ENCODE measurements at regions not wholly inside any gene's neighbourhood (a gene's known extent, or its start where the extent isn't known, plus 50 kb on each side); places are given as distances from the start of the nearest gene placed in this dataset.
"Not testable (repeated sequence)": the region's sequence is repeated elsewhere in the genome, so short reads cannot be mapped to it uniquely, and the experiment has no call there.

DNA sequence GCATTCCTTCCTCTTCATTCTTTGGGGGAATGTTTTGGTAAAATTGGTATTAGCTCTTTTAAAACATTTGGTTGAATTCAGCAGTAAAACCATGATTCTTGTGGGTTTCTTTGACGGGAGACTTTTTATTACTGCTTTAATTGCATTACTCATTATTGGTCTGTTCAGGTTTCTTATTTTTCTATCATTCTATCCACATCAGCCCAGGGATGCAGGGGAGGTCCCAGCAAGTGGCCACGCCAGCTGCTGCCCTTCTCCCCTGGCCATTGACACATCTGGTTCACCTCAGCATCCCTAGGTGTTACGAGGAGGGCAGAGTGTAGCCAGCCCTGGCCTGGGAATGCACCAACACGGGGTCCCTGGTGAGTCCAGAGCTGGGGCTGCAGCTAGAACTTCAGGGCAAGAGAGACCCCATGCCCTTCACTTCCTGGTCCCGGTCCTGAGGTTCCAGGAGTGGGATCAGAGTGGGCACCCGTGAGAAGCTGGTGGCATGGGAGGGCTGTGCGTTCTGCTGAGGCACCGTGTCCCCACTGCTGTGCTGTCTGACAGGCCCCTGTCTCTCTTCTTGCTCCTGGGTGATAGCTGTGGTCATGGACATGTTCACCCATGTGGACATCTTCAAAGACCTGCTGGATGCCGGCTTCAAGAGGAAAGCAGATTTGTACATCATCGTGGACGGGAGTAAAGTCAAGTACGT is 72.1 kb upstream of the THOC3 start:
- CTCF ChIA-PET; H3K27me3 ChIP-seq (ENCODE audit: control insufficient read depth, insufficient read depth, low read length); POLR2A ChIA-PET; H3K9me3 ChIP-seq (ENCODE audit: control insufficient read depth, insufficient read depth, low read length); H3K4me3 ChIP-seq (ENCODE audit: low read depth, low read length); DNase-seq (ENCODE audit: low read depth, low spot score); H3K27ac ChIP-seq (ENCODE audit: low read depth, low read length): not testable (repeated sequence)

GRCh38 chr5:176041248-176041994 is 73.3 kb upstream of the THOC3 start:
- H3K27ac ChIP-seq (ENCODE audit: low read depth, low read length); POLR2A ChIA-PET; H3K27me3 ChIP-seq (ENCODE audit: control insufficient read depth, insufficient read depth, low read length); H3K9me3 ChIP-seq (ENCODE audit: control insufficient read depth, insufficient read depth, low read length); CTCF ChIA-PET; DNase-seq (ENCODE audit: low read depth, low spot score); H3K4me3 ChIP-seq (ENCODE audit: low read depth, low read length): not testable (repeated sequence)

- CTCF ChIA-PET; H3K27ac ChIP-seq (ENCODE audit: low read depth, low read length): not testable (repeated sequence)
Observed at GRCh38 chr5:176042020-176042658, 74.0 kb upstream of the THOC3 start.

DNA sequence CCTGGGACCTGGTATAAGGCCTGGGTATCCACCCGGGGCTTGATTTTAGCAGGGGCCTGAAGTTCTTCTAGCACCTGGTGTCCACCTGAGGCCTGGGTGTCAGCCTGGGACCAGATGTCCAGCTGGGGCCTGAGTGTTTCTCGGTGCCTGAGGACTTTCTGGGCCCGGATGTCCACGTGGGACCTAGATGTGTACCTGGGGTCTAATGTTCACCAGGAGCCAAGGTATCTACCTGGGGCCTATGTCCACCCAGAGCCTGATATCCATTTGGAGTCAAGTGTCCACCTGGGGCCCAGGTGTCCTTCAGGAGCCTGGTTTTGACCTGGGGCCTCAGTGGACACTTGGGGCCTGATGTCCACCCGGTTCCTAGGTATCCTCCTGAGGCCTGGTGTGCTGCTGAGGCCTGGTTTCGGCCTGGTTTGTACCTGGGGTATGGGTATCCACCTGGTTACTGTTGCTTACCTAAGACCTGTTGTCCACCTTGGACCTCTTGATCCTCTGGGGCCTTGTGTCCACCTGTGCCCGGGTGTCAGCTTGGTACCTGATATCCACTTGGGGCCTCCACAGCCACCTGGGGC is 75.2 kb upstream of the THOC3 start:
- H3K27me3 ChIP-seq (ENCODE audit: control insufficient read depth, insufficient read depth, low read length); H3K4me3 ChIP-seq (ENCODE audit: low read depth, low read length); DNase-seq (ENCODE audit: low read depth, low spot score); H3K9me3 ChIP-seq (ENCODE audit: control insufficient read depth, insufficient read depth, low read length); H3K27ac ChIP-seq (ENCODE audit: low read depth, low read length); POLR2A ChIA-PET; CTCF ChIA-PET: not testable (repeated sequence)

More at GRCh38 chr5:176042020-176042658, 74.0 kb upstream of the THOC3 start:
- POLR2A ChIA-PET; H3K9me3 ChIP-seq (ENCODE audit: control insufficient read depth, insufficient read depth, low read length); H3K4me3 ChIP-seq (ENCODE audit: low read depth, low read length); DNase-seq (ENCODE audit: low read depth, low spot score); H3K27me3 ChIP-seq (ENCODE audit: control insufficient read depth, insufficient read depth, low read length): not testable (repeated sequence)

DNA sequence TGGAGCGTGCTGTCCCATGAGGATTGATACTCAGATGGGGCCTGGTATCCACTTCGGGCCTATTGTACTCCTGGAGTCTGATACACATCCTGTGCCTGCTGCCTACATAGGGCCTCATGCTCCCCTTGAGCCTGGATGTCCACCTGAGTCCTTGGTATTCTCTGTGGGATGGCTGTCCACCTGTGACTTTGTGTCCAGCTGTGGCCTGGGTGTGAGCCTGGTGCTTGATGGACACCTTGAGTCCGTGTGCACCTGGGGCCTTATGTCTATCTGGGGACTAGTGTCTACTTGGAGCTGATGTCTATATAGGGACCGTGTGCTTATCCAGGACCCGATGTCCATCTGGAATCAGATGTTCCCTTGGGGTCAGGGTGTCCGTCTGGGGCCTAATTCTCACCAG is 75.9 kb upstream of the THOC3 start:
- CTCF ChIA-PET; POLR2A ChIA-PET; H3K27me3 ChIP-seq (ENCODE audit: control insufficient read depth, insufficient read depth, low read length); DNase-seq (ENCODE audit: low read depth, low spot score); H3K27ac ChIP-seq (ENCODE audit: low read depth, low read length); H3K4me3 ChIP-seq (ENCODE audit: low read depth, low read length); H3K9me3 ChIP-seq (ENCODE audit: control insufficient read depth, insufficient read depth, low read length): not testable (repeated sequence)

DNA sequence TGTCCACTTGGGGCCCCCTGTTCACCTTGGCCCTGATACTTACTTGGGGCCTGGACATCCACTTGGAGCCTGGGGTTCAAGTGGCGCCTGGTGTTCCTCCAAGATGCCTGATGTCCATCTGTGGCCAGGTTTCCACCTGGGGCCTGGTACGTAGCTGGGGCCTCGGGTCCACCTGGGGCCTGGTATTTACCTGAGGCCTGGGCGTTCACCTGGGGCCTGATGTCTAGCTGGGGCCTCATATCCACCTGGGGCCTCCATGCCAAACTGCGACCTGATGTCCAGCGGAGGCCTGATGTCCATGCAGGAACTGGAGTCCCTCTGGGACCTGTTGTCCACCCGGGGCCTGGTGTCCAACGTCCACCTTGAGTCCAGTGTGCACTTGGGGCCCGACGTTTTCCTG is 76.3 kb upstream of the THOC3 start:
- DNase-seq (ENCODE audit: low read depth, low spot score); H3K4me3 ChIP-seq (ENCODE audit: low read depth, low read length); H3K27ac ChIP-seq (ENCODE audit: low read depth, low read length); CTCF ChIA-PET; H3K9me3 ChIP-seq (ENCODE audit: control insufficient read depth, insufficient read depth, low read length); H3K27me3 ChIP-seq (ENCODE audit: control insufficient read depth, insufficient read depth, low read length); POLR2A ChIA-PET: not testable (repeated sequence)

GRCh38 chr5:176045442-176045841 is 77.3 kb upstream of the THOC3 start:
- H3K27ac ChIP-seq (ENCODE audit: low read depth, low read length); DNase-seq (ENCODE audit: low read depth, low spot score); CTCF ChIA-PET; H3K4me3 ChIP-seq (ENCODE audit: low read depth, low read length); POLR2A ChIA-PET; H3K9me3 ChIP-seq (ENCODE audit: control insufficient read depth, insufficient read depth, low read length); H3K27me3 ChIP-seq (ENCODE audit: control insufficient read depth, insufficient read depth, low read length): not testable (repeated sequence)

- POLR2A ChIA-PET; DNase-seq (ENCODE audit: low read depth, low spot score); CTCF ChIA-PET; H3K27ac ChIP-seq (ENCODE audit: low read depth, low read length); H3K4me3 ChIP-seq (ENCODE audit: low read depth, low read length); H3K27me3 ChIP-seq (ENCODE audit: control insufficient read depth, insufficient read depth, low read length); H3K9me3 ChIP-seq (ENCODE audit: control insufficient read depth, insufficient read depth, low read length): not testable (repeated sequence)
Observed at GRCh38 chr5:176048671-176049070, 80.6 kb upstream of the THOC3 start.

DNA sequence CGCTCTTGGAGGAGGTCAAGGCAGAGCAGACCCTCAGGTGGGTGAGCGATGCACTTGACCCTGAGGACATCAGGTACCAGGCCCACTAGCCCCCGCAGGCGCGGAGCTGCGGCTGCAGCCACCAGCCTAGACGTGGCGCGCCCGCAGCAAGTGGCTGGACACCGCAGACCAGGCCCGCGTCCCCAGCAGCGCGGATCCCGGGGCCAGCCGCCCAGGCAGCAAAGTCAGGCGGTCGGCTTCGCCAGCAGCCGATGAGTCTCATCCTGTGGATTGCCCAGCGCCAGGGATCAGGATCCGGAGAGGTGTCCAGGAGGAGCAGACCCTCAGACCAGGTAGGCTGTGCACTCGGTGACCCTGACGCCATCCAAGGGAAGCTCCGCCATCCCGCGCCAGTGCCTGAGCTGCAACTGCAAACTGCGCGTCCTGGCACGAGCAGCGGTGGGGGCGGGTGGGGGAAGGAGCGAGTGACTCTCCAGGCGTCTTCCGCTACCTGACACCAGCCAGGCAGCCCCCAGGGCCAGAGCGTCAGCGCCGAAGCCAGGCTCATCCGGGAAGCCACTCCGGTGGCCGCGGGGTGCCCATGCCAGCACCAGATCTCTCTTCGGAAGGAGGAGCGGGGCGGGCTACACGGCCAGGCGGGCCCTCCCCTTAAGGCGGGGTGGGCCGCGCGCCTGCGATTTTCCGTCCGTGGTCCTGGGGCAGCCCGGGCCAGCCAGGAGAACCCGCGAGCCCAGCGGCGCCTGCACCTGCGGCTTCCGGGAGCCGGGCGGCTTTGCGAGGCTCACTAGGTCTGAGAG is 92.6 kb upstream of the THOC3 start:
- POLR2A ChIA-PET; H3K9me3 ChIP-seq (ENCODE audit: control insufficient read depth, insufficient read depth, low read length): not testable (repeated sequence)

GRCh38 chr5:176061269-176061622 is 93.1 kb upstream of the THOC3 start:
- H3K4me3 ChIP-seq (ENCODE audit: low read depth, low read length); DNase-seq (ENCODE audit: low read depth, low spot score); CTCF ChIA-PET; POLR2A ChIA-PET; H3K27me3 ChIP-seq (ENCODE audit: control insufficient read depth, insufficient read depth, low read length); H3K9me3 ChIP-seq (ENCODE audit: control insufficient read depth, insufficient read depth, low read length); H3K27ac ChIP-seq (ENCODE audit: low read depth, low read length): not testable (repeated sequence)

More for the DNA sequence above, 92.6 kb upstream of the THOC3 start:
- H3K27me3 ChIP-seq (ENCODE audit: control insufficient read depth, insufficient read depth, low read length); H3K27ac ChIP-seq (ENCODE audit: low read depth, low read length); CTCF ChIA-PET; H3K4me3 ChIP-seq (ENCODE audit: low read depth, low read length); DNase-seq (ENCODE audit: low read depth, low spot score): not testable (repeated sequence)

GRCh38 chr5:176061660-176062059 is 93.5 kb upstream of the THOC3 start:
- CTCF ChIA-PET; DNase-seq (ENCODE audit: low read depth, low spot score); H3K4me3 ChIP-seq (ENCODE audit: low read depth, low read length); POLR2A ChIA-PET; H3K27ac ChIP-seq (ENCODE audit: low read depth, low read length); H3K27me3 ChIP-seq (ENCODE audit: control insufficient read depth, insufficient read depth, low read length); H3K9me3 ChIP-seq (ENCODE audit: control insufficient read depth, insufficient read depth, low read length): not testable (repeated sequence)
